Spleen (tissue), 11 donors: ENCODE measurements at regions not wholly inside any gene's neighbourhood (a gene's known extent, or its start where the extent isn't known, plus 50 kb on each side); places are given as distances from the start of the nearest gene placed in this dataset.

Experiments
- DNase-seq: peaks from one replicate; pipeline ENCODE4 v3.0.0-alpha.2; 2020
- H3K27ac ChIP-seq, 8 donors: fragments of 200-600 bp; sonication (generic) in 7 of 8; 1 replicate in 4 of 8; 2 replicates in 4 of 8; pipeline versions ENCODE4 v1.5.0 to v1.8.0; 2016 to 2021; ENCODE audit warnings: inconsistent platforms in 4 of 8, mild to moderate bottlenecking in 4 of 8, moderate library complexity in 1 of 8
- H3K27me3 ChIP-seq, 7 donors: fragments of 200-600 bp; sonication (generic) in 6 of 7; replicated peaks in 1 of 7; 1 replicate in 4 of 7; 2 replicates in 3 of 7; pipeline versions ENCODE4 v1.5.0 to v1.8.0; 2016 to 2021; ENCODE audit warnings: inconsistent platforms in 3 of 7, mild to moderate bottlenecking in 1 of 7
- H3K36me3 ChIP-seq, 6 donors: fragments of 200-600 bp; sonication (generic) in 5 of 6; 1 replicate in 4 of 6; 2 replicates in 2 of 6; pipeline versions ENCODE4 v1.5.0 to v1.8.0; 2016 to 2021; ENCODE audit warnings: inconsistent platforms in 2 of 6
- H3K4me1 ChIP-seq, 6 donors: fragments of 200-600 bp; sonication (generic) in 5 of 6; 1 replicate in 3 of 6; 2 replicates in 3 of 6; pipeline versions ENCODE4 v1.5.0 to v1.8.0; 2016 to 2021; ENCODE audit warnings: inconsistent platforms in 3 of 6
- H3K4me3 ChIP-seq, 8 donors: fragments of 200-600 bp; sonication (generic) in 7 of 8; 1 replicate in 4 of 8; 2 replicates in 4 of 8; pipeline versions ENCODE4 v1.5.0 to v1.8.0; 2016 to 2021; ENCODE audit warnings: inconsistent platforms in 4 of 8, mild to moderate bottlenecking in 4 of 8, moderate library complexity in 2 of 8
- H3K9me3 ChIP-seq, 8 donors: fragments of 200-600 bp; sonication (generic) in 7 of 8; 1 replicate in 4 of 8; 2 replicates in 4 of 8; pipeline versions ENCODE4 v1.5.0 to v1.8.0; 2016 to 2021; ENCODE audit warnings: inconsistent platforms in 4 of 8
- POLR2A ChIP-seq, 3 donors: fragments of 450-650 bp; IDR thresholded peaks; one replicate each; pipeline ENCODE4 v1.5.1; 2017; ENCODE audit warnings: antibody characterized with exemption in 3 of 3, mild to moderate bottlenecking in 1 of 3
- POLR2AphosphoS5 ChIP-seq, 3 donors: sonication (generic); formaldehyde crosslinking; IDR thresholded peaks; one replicate each; pipeline ENCODE4 v1.5.1; 2017; ENCODE audit warnings: antibody characterized with exemption in 3 of 3
- WGBS, 5 donors: extraction: QIAGEN DNeasy Blood & Tissue Kit in 3 of 5; methylation state at CpG; one replicate each; pipeline versions ENCODE4 v1.1.5 to v1.1.7; 2013 to 2018; 5-methylcytosine and 5-hydroxymethylcytosine counted together
- intact Hi-C: fragments of 100-400 bp; cut with DNase I; formaldehyde crosslinking; loops from one replicate; pipeline ENCODE4 v1.15.0; 2023; ENCODE audit warnings: low total_unique reads
- TF ChIP-seq, protein P1 (sequence below), 11 experiments: fragments of 200-600 bp in 7 of 11; fragments of 450-650 bp in 4 of 11; sonication (generic) in 4 of 11; IDR thresholded peaks in 8 of 11; conservative IDR thresholded peaks in 3 of 11; 1 replicate in 7 of 11; 2 replicates in 4 of 11; pipeline versions ENCODE4 v1.4.0 to v1.8.0; 2016 to 2021; ENCODE audit warnings: antibody characterized with exemption in 11 of 11, inconsistent platforms in 4 of 11, mild to moderate bottlenecking in 1 of 11
- donor health status: healthy with polysubstance abuse.
- donor health status: DM: no; HTN: no; CAD: no; lungs with moderate emphysema.
- donor health status: DM: no; HTN: no; CAD: no.
- donor health status: Bipolar disorder and iron deficiency.
- donor health status: healthy.
- donor health status: DM: no; HTN: no; CAD: no.
- donor health status: DM: yes; HTN: yes; CAD: no.

DNA sequence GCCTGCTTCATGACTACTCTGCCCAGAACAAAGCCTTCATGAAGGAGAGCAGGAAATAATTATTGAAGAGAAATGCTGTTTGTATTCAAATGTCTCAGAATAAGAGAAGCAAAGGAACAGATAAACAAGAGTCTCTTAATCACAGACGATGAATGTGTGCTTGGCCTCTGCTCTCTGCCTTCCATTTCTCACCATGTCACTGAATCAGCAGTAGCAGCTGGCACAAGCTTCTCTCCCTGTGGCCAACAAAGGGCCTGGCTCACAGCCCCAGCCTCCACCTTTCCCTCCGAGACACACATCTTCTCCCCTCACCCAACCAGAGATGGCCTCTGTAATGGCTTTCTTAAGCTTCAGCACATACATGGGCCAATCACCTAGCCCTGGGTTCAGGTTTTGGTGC lies 128.1 kb upstream of the SLIT3 start:
- Histone ChIP-seq H3K27me3 (no peaks in the 10 kb centered on the region), H3K27ac (no peak overlapping the region), H3K4me3 (no peak overlapping the region), H3K4me1 (no peaks in the 10 kb centered on the region), H3K9me3 (no peaks in the 10 kb centered on the region), H3K36me3 (no peaks in the 10 kb centered on the region)
- TF ChIP-seq POLR2A (IDR thresholded peaks at IDR 0.05) (no peak), POLR2AphosphoS5 (IDR thresholded peaks at IDR 0.05) (no peak)
- TF ChIP-seq, protein P1, sequence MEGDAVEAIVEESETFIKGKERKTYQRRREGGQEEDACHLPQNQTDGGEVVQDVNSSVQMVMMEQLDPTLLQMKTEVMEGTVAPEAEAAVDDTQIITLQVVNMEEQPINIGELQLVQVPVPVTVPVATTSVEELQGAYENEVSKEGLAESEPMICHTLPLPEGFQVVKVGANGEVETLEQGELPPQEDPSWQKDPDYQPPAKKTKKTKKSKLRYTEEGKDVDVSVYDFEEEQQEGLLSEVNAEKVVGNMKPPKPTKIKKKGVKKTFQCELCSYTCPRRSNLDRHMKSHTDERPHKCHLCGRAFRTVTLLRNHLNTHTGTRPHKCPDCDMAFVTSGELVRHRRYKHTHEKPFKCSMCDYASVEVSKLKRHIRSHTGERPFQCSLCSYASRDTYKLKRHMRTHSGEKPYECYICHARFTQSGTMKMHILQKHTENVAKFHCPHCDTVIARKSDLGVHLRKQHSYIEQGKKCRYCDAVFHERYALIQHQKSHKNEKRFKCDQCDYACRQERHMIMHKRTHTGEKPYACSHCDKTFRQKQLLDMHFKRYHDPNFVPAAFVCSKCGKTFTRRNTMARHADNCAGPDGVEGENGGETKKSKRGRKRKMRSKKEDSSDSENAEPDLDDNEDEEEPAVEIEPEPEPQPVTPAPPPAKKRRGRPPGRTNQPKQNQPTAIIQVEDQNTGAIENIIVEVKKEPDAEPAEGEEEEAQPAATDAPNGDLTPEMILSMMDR (IDR thresholded peaks at IDR 0.05 in 8 of 11, conservative IDR thresholded peaks at IDR 0.05 in 3 of 11) = no peak
- WGBS, 5 donors = 60 to 82% (median 79%) methylated on average over 2 of the region's 2 CpGs
- DNase-seq = no peak
- intact Hi-C loops = no loop called here

- intact Hi-C loops = no loop called here
Measured at GRCh38 chr5:169426784-169427183, 125.8 kb upstream of the SLIT3 start.

GRCh38 chr5:169424670-169425378 lies 123.9 kb upstream of the SLIT3 start:
- H3K36me3 ChIP-seq = no peaks in the 10 kb centered on the region
- no peaks in the 10 kb centered on the region for H3K9me3 ChIP-seq
- no peak for DNase-seq
- H3K4me1 ChIP-seq = no peaks in the 10 kb centered on the region
- intact Hi-C loops = no loop called here
- TF ChIP-seq, protein P1 (IDR thresholded peaks at IDR 0.05 in 8 of 11, conservative IDR thresholded peaks at IDR 0.05 in 3 of 11) = no peak
- TF ChIP-seq POLR2A (IDR thresholded peaks at IDR 0.05) = no peak
- no peak for TF ChIP-seq POLR2AphosphoS5 (IDR thresholded peaks at IDR 0.05)
- no peak overlapping the region for H3K27ac ChIP-seq
- WGBS, 5 donors = 72 to 83% (median 78%) methylated on average over 4 of the region's 4 CpGs
- H3K4me3 ChIP-seq = no peak overlapping the region
- no peaks in the 10 kb centered on the region for H3K27me3 ChIP-seq

More at GRCh38 chr5:169426784-169427183, 125.8 kb upstream of the SLIT3 start:
- 71 to 89% (median 79%) methylated on average over 6 of the region's 6 CpGs for WGBS, 5 donors
- Histone ChIP-seq H3K27me3 (no peaks in the 10 kb centered on the region), H3K9me3 (no peaks in the 10 kb centered on the region), H3K27ac (no peak overlapping the region), H3K36me3 (no peaks in the 10 kb centered on the region), H3K4me3 (no peak overlapping the region), H3K4me1 (no peaks in the 10 kb centered on the region)
- no peak for DNase-seq
- no peak for TF ChIP-seq POLR2A (IDR thresholded peaks at IDR 0.05)
- TF ChIP-seq POLR2AphosphoS5 (IDR thresholded peaks at IDR 0.05) = no peak
- TF ChIP-seq, protein P1 (IDR thresholded peaks at IDR 0.05 in 8 of 11, conservative IDR thresholded peaks at IDR 0.05 in 3 of 11) = no peak

DNA sequence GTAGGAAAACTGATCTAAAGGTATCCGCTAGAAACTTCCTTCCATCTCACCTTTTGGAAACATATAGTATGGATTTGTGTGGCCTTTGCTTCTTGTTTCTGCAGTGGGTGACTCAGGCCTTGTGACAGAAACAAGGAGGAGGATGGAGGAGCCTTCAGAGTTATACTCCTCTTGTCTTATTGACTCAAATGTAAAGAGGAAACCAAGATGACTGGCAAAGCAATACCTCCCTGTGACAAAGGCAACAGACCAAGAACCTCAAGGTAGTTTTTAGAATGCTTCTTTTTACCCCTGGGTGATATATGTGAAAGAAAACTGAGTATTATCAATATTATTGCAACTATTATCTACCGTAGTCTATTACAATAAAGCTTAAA lies 123.3 kb upstream of the SLIT3 start:
- H3K36me3 ChIP-seq = no peaks in the 10 kb centered on the region
- intact Hi-C loops = no loop called here
- no peak overlapping the region for H3K27ac ChIP-seq
- no peak overlapping the region for H3K4me3 ChIP-seq
- H3K27me3 ChIP-seq = no peaks in the 10 kb centered on the region
- TF ChIP-seq, protein P1 (IDR thresholded peaks at IDR 0.05 in 8 of 11, conservative IDR thresholded peaks at IDR 0.05 in 3 of 11) = no peak
- TF ChIP-seq POLR2AphosphoS5 (IDR thresholded peaks at IDR 0.05) = no peak
- no peak for TF ChIP-seq POLR2A (IDR thresholded peaks at IDR 0.05)
- no peaks in the 10 kb centered on the region for H3K4me1 ChIP-seq
- no peaks in the 10 kb centered on the region for H3K9me3 ChIP-seq
- DNase-seq = no peak
- 83 to 94% (median 89%) methylated on average over 2 of the region's 2 CpGs for WGBS, 5 donors
